KG1 (cell line): ENCODE measurements at regions not wholly inside any gene's neighbourhood (a gene's known extent, or its start where the extent isn't known, plus 50 kb on each side); places are given as distances from the start of the nearest gene placed in this dataset.

Experiments used
- DNase-seq: peaks from one replicate; lab custom pipeline; 2025; lab: John Stamatoyannopoulos, UW

GRCh38 chr10:57874810-57875209, 392.9 kb downstream of the IPMK start:
- DNase-seq, result no peak

- DNase-seq, result no peak
Observed at GRCh38 chr10:57867241-57867640, 400.5 kb downstream of the IPMK start.

- DNase-seq, result no peak
Observed at GRCh38 chr10:57864765-57865680, 402.7 kb downstream of the IPMK start.

GRCh38 chr10:57849691-57850357, 417.9 kb downstream of the IPMK start:
- DNase-seq, result no peak

GRCh38 chr10:57846307-57847065, 421.2 kb downstream of the IPMK start:
- DNase-seq, result no peak

- DNase-seq, result no peak
Observed at GRCh38 chr10:57844387-57844998, 423.2 kb downstream of the IPMK start.

- no peak for DNase-seq
Observed at GRCh38 chr10:57830877-57831560, 436.7 kb downstream of the IPMK start.

GRCh38 chr10:57825015-57825414, 442.7 kb downstream of the IPMK start:
- DNase-seq, result no peak

- DNase-seq, result no peak
Observed at GRCh38 chr10:57823398-57823797, 444.3 kb downstream of the IPMK start.

- no peak for DNase-seq
Observed at GRCh38 chr10:57822965-57823364, 444.7 kb downstream of the IPMK start.

GRCh38 chr10:57818522-57818921, 449.2 kb downstream of the IPMK start:
- DNase-seq, result no peak

GRCh38 chr10:57817741-57818140, 450.0 kb downstream of the IPMK start:
- no peak for DNase-seq

GRCh38 chr10:57815949-57816348, 451.7 kb downstream of the IPMK start:
- no peak for DNase-seq

- DNase-seq, result no peak
Observed at GRCh38 chr10:57809961-57810360, 457.7 kb downstream of the IPMK start.

- DNase-seq, result no peak
Observed at GRCh38 chr10:57807906-57808305, 459.8 kb downstream of the IPMK start.

- no peak for DNase-seq
Observed at GRCh38 chr10:57806675-57807074, 461.0 kb downstream of the IPMK start.

- no peak for DNase-seq
Observed at GRCh38 chr10:57799625-57800024, 468.1 kb downstream of the IPMK start.

GRCh38 chr10:57798830-57799229, 468.9 kb downstream of the IPMK start:
- no peak for DNase-seq

- DNase-seq, result no peak
Observed at GRCh38 chr10:57791546-57791945, 476.1 kb downstream of the IPMK start.

GRCh38 chr10:57790703-57791102, 477.0 kb downstream of the IPMK start:
- no peak for DNase-seq

- no peak for DNase-seq
Observed at GRCh38 chr10:57788117-57788516, 479.6 kb downstream of the IPMK start.
